HuH-7.5 (cell line): ENCODE measurements at regions not wholly inside any gene's neighbourhood (a gene's known extent, or its start where the extent isn't known, plus 50 kb on each side); places are given as distances from the start of the nearest gene placed in this dataset.
A peak's percentile ranks its signal among the peaks of the same experiment; 100 is the strongest.
"Not testable (repeated sequence)": the region's sequence is repeated elsewhere in the genome, so short reads cannot be mapped to it uniquely, and the experiment has no call there.

ENCODE experiments used
- DNase-seq: peaks from one replicate; pipeline ENCODE4 v3.0.0; 2011; ENCODE audit warnings: low spot score

DNA sequence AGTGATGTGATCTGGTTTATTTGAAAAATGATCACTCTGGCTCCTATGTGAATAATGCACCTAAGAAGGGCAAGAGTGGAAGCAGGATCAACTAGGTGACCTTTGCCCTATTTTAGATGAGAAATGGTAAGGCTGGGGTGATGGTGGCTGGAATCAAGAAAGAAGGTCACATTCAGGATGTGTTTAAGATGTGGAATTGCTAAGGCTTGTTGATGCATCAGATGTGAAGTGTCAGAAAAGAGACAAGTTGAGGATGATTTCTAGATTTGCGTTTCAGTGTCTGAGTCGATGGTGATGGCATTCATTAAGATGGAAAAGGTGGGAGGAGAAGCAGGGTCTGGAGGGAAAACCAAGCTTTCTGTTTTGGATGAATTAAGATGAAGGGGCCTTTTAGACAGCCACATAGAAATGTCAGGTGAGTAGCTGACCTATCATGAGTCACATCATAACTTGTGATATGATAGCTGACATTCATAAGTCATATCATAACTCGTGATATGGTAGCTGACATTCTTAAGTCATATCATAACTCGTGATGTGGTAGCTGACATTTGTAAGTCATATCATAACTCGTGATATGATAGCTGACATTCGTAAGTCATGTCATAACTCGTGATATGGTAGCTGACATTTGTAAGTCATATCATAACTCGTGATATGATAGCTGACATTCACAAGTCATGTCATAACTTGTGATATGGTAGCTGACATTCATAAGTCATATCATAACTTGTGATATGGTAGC lies 101.2 kb upstream of the SEC11C start:
- no peak for DNase-seq

DNA sequence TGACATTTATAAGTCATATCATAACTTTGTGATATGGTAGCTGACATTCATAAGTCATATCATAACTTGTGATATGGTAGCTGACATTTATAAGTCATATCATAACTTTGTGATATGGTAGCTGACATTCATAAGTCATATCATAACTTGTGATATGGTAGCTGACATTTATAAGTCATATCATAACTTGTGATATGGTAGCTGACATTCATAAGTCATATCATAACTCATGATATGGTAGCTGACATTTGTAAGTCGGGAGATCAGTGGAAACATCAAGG lies 100.7 kb upstream of the SEC11C start:
- not testable (repeated sequence) for DNase-seq

DNA sequence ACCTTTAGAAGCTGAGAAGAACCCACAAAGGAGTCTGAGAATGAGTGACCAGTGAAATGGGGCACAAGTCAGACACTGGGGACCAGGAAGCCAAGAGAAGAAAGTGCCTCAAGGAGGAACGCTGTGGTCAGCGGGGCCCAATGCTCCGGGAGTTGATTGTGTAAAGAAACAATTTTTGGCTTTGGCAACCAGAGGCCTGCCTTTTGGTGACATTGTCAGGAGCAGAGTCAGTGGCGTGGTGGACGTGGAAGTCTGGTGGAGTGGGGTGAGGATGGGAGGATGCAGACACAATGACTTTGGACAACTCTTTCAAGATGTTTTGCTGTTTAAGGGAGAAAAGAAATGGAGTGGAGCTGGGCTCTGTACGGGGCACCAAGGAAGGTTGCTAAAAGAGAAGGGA lies 100.2 kb upstream of the SEC11C start:
- no peak for DNase-seq

DNA sequence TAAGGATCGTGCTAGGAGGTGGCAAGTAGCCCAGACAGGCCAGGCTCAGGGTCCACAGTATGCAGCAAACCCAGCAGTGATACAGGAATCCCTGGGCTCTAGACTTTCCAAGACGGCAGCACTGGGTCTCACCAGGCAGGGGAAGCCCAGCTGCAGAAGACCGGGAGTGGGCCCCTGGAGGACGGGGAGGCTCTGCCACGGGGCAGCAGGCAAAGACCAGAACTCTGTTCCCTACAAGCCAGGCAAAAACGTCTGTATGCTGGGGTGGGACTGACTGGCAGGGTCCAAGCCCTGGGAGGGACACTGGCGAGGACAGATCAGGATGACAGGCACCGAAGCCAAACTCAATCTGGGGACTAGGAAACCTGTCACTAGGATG lies 98.9 kb upstream of the SEC11C start:
- DNase-seq = no peak

DNA sequence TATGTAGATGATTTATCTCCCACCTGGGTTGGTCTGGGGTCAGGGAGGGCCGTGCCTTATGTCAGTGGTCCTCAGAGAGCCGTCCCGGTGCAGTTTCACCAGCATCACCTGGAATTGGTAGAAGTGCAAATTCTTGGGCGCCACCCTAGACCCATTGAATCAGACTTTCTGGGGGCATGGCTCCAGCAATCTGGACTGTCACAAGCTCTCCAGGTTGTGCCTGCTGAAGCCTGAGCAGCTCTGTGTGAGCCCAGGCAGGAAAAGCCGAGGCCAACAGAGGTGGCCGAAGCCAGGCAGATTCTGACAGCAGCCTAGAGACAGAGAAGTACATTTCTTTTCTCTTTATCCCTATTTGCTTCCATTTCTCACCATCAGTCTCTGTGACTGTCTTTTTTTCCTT lies 98.4 kb upstream of the SEC11C start:
- DNase-seq = no peak

DNA sequence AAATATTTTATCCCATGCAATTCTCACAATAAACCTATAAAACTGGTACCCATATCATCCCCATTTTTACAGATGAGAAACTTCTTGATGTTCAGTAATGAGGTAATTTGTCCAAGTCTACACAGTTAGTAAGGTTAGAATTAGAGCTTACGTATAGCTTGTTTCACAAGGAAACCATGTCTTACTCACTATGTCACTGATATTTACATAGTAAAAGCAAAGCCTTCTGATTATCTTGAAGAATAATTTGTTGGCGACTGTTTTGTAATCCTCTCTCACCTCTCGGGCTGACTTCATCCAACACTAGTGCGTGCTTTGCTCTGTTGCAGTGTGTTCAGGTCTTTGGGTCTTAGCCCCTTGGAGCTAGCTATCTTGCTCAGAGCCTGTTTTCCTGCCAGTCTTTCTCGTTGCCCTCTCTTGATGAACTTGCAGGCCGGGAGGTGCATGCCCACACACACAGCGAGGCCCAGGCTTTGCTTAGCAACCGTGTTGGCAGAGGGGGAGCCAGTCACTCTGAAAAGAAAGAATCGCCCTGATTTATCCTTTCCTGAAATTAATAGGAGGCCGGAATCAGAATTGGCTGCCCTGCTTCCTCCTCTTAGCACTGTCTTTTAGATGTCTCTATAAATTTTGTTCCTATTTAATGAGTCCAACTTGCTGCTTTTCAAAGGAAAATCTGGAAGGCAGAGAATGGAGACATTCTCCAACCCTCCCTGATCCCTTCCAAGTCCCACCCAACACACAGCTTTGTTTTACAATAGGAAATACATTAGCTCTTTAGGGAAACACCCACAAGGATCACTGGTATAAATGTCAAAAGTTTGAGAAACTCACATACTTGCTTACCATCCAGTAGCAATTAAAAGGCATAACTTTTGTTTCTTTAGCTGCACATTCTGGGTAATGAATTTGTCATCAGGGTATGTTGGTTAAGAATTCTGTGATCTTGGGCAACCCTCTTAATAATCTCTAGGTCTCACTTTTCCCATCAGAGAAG lies 97.6 kb upstream of the SEC11C start:
- no peak for DNase-seq

DNA sequence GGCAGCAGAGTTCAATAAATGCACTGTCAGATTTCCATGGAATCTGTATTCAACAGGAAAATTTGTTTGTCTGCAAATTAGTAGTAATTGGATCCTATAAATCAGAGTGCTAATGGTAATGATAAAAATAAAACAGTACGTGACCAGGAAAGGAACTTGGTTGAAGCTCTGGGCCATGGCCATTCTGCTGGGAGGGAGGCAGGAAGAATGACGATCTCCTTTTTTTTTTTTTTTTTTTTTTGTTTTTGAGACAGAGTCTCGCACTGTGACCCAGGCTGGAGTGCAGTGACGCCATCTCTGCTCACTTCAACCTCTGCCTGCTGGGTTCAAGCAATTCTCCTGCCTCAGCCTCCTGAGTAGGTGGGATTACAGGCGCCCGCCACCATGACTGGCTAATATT lies 94.8 kb upstream of the SEC11C start:
- no peak for DNase-seq

DNA sequence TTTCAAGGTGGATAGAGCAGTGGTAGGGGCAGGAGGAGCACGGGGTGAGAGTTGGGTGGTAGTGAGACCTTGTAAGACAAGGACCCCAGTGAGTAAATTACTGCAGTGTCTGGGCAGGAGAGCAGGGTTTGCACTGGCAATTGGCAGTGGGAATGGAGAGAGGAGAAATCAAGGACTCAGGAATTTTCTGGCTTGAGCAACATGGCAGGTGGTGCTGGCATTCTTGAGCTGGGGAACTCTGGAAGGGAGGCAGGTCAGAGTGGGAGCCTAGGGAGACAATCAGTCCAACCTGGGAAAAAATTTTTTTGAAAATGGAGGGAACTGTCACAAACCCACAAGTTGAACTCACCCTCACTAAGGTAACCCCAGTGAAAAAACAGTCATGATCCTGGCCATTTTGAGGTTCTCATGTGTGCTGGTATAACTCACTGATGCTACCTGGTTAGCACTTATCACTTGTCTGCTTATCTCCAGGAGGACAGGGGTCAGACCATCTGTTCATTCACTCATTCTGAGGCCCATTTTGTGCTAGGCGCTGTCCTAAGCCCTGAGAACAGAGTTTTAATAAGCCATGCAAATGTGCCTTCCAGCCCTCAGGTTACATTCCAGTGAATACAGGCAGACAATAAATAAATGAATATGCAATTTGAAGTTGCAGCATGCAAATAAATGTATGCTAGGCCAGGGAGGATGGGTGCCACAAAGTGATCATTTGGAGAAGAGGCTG lies 92.2 kb upstream of the SEC11C start:
- no peak for DNase-seq

DNA sequence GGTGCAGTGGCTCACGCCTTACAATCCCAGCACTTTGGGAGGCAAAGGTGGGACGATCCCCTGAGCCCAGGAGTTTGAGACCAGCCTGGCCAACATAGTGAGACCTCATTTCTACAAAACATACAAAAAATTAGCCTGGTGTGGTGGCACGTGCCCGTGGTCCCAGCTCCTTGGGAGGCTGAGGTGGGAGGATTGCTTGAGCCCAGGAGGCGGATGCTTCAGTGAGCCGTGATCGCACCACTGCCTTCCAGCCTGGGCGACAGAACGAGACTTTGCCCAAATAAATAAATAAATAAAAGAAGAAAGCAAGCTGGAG lies 91.7 kb upstream of the SEC11C start:
- no peak for DNase-seq

DNA sequence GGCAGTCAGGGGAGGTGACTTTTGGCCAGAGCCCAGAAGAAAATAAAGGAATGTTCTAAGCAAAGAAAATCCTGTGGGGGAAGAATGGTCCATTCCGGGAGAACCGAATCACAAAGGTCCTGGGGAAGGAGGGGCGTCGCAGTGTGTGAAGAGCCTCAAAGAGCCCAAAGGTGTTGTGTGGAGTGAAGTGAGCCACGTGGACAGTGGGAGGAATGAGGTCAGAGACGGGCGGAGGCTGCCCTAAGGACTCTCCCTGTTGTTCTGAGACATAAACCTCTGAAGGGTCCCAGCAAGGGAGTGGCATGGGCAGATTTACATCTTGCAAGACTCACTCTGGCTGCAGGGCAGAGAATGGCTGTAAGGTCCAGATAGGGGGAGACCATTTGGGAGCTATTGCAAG lies 91.3 kb upstream of the SEC11C start:
- no peak for DNase-seq

DNA sequence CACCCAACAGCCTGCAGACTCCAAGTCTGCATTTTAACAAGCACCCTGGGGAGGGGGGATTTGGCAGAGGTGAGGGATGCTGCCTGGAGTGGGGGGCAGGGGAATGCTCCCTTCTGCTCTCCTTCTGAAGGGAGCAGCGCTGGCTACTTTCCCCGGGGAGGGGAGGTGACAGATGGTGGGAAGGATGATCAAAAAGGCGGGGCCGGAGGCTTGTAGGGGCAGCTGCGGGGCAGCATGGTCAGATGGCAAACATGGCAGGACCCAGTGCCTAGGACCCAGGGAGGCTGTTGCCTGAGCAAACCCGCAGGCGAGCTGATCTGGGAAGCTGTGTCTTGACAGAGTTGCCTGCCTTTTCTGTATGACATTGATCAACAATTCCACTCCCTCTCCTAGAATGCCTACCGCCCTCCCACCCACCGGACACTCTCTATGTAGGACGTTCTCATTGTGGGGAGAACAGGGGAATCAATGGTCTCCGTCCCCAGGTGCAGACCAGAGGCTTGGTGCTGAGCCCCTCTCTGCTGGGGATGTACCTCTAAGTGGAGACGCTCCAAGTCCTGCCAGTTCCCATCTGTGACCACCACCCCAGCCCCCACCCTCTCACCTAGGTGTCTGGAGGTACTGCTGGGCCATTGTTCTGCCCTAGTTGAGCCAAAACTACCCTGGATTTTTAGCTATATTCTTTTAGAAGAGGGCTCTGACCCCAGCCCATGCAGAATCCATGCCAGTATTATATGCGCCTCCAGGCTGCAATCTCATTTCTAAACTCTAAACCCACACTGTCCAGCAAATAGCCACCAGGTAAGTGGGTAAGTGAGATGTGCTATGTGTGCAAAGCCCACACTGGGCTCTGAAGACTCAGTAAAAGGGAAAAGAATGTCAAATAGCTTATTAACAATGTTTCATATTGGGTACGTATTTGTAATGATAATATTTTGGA lies 89.7 kb upstream of the SEC11C start:
- DNase-seq = no peak

DNA sequence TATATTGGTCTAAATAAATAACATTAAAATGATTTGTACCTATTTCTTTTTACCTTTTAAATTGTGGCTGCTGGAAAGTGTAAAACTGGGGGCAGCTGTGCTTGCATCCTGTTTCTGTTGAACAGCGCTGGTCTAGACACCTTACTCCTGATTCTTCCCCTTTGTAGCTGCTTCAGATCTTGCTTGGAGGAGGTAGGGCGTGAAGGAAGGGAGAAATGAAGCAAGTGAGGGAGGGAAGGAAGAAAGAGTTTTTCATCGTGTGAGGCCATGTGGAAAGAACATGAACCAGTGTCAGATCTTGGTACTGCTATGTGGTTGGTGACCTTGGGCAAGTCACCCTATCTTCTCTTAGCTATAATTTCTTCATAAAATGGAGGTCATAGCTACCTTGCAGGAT lies 89.0 kb upstream of the SEC11C start:
- no peak for DNase-seq

DNA sequence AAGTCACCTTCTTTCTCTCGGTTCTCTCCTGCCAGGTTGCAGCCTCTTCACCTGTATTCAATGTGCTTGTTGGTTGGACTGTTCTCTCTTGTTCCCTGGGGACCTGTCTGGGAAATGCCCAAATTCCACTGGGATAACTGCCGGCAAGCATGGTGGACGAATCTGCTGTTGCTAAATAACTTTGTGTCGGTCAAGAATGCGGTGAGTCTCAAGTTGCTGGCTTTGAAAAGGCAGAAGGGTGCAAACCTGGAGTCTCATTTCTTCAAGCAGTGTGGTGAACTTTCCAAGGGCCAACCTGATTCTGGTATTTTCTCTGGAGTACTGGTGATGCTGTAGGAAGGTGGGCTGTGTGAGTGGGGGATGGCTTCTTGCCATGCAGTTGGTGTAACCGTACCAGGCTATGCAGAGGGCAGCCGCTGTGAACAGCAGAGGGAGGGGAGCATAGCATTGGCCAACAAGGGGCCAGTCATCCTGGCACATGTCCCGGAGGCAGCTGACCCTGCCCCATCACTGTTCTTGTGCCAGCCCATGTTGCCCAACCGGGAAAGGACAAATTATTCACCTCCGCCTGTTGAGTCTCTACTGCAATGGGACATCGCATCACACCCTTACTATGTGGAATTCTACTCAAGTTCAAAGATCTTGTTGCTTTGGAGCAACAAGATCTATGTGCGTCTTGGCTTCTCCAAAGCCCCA lies 88.1 kb upstream of the SEC11C start:
- no peak for DNase-seq

DNA sequence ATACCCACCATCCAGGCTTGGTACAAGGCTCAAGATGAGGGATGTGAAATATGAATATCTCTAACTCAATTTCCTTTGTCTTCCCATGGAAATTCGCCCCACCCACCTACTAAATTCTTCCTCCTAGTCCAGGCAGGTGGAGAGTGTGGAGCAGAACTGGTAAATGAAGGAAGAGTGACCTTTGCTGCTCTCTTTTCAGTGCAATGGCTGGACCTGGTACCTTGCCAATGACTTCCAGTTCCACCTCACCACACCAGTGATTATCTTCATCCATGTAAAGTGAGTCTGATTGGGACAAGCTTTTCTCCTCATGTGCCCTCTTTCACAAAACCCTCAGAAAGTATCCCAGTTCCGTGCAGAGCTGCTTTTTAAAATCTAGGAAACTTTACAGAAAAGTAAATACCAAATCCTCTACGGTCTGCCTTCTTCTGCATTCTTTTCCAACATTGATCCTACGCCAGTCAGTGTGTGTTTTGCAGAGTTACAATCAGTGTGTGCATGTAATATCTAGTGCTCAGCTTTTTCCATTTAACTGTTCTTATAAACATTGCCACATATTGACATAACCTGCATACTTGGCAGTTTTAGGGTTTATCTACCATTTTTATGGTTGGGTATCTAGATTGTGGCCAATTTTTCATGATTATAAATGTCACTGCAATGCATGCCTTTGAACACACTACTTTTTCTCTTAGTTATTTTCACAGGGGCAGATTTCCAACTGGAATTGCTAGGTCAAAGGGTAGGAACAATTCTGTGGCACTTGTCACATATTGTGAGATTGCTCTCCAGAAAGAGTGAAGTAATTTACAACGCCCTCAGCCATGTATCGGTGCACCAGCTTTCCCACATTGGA lies 86.5 kb upstream of the SEC11C start:
- DNase-seq = no peak

DNA sequence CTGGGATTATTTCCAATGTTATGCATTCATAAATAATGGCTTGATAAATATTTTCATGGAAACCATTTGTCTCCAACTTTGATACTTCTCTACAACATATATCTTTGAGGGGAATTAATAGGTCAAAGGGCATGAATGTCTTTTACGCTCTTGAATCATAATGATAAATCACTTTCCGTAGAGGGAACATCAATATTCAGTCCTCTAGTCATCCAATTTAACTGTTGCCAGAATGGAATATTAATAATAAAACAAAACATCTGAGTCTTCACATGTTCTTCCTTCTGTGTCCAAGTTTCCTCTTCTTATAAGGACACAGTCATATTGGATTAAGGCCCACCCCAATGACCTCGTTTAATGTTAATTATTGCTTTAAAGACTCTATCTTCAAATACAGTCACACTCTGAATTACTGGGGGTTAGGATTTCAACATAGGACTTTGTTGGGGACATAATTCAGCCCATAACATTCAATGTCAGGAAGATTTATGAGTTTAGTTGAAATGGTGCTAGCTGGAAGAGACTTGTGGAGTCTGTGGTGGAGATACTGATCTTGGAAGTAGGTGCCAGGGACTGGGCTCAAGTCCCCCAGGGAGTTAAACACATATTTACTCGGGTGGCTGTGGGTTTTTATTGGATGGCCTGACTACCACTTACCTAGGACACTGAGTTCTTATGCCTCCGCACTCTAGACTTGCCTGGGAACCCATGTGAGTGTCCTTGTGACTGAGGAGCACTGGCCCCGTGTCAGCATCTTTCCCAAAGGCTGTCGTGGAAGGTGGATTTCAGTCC lies 85.0 kb upstream of the SEC11C start:
- DNase-seq = no peak

DNA sequence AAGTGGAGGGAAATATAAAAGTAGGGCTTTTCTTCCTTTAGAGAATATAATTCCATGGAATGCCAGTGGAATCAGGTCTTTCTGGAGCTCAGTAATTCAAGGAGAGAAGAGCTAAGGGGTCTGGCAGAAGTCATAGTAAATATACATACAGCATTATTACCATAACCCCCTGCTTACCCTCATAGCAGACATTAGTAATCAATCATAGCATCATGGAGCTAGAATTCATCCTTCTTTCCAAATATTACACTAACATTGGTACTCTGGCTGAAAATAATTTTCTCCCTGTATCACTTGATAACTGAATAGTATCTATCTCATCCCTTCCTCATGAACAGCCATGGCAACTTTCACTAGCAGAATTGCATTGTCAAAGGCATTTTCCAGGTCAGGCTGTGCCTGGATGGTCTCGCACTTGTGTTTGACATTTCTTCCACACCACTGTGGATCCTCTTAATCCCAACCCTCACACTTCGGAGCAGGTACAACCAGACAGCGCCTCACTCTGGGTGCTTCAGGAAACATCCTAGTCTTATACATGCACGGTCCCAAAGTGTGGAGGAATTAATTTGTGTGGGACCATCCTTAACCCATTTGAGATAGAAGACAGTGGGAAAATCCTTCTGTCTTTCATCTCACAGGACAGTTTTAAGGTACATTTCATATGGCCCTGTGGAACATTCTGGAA lies 84.2 kb upstream of the SEC11C start:
- no peak for DNase-seq

DNA sequence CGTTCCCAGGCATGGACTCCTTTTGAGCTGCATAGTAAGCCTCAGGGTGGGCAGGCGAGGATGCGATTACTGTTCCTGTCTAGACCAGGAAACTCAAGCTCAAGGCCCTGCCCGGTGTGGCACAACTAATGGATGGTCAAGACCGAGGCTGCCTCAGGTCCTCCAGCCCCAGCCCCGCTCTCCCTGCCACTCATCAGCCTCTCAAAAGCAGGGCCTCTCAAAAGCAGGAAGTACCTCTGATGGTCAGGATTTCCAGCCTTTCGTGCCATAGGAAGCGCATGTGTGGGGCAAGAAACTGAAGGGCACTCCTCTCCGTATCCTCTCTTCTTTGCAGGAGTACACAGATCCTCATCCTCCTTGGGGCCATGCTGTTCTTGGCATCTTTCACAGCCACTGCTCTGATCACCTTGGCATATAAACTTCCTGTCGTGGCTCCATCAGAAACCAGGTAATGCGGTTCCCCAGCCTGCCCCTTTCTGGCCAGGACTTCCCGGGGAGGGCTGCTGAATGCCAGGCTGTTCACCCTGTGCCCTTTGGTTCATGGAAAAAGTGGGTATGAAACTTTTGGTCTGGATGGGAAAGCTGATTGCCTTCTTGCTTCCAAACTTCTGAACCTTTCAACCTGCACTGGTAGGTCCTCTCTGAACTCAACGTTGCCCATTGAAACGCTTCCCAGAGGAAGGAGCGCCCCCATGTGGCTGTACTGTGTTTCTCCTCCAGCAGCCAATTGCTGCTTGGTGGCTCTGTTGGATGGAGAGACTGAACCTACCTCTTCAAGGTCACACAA lies 82.8 kb upstream of the SEC11C start:
- DNase-seq = peak; percentile 19

DNA sequence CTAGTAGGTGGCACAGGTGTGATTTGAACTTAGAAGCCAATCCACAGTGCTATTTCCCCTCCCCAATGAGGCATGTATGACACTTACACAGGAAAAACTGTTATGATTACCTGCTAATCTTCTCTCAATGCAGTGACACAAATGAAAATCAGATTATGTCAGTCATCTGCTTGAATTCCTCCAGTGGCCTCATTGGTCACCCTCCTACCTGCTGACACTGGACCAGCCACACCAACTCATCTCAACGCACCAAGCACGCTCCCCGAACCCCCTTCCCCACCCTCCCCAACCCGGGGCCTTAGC lies 82.2 kb upstream of the SEC11C start:
- DNase-seq = no peak
